NCI-H226 (cell line): ENCODE measurements at regions not wholly inside any gene's neighbourhood (a gene's known extent, or its start where the extent isn't known, plus 50 kb on each side); places are given as distances from the start of the nearest gene placed in this dataset.
A peak's percentile ranks its signal among the peaks of the same experiment; 100 is the strongest.
"Not testable (repeated sequence)": the region's sequence is repeated elsewhere in the genome, so short reads cannot be mapped to it uniquely, and the experiment has no call there.

Source experiments
- DNase-seq: peaks from one replicate; pipeline ENCODE4 v3.0.0-alpha.2; 2015

GRCh38 chr12:25800101-25800500 is 158.4 kb upstream of the RASSF8 start:
- DNase-seq: no peak

DNA sequence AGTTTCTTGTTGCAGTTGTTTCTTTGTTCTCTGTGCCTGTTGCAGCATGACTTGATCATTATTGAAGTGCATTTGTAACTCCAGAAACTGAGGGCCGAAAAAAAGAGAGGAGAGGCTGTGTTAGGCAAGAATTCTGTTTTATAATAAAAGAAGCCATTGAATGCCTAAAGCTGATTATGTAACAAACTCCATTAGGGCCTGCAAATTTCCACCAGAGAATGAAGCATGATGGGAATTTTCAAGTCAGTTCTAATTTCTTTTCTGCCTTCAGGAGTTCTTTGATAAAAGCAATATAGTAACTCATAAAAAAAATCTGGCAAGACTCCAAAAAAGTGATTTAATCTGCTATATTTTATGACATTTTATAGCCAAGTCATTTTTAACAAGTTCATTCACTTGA is 156.7 kb upstream of the RASSF8 start:
- DNase-seq: no peak

DNA sequence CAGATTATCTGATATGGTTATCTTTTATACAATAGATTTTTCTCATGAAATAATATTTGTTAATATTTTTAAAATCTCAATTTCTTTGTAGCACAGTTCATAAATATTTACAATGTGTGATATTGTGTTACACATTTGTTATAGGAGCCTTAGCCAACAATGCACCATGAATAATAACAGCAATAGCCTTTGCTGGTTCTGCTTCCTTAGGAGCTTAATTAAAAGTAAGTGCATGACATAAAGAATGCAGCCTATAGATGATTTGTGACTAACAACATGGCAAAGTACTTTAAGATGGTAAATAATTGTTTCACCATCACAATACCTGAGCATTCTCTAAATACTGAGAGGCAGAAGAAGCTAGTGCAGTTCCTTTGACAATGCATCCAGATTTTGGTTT is 156.3 kb upstream of the RASSF8 start:
- DNase-seq: no peak

GRCh38 chr12:25803029-25803664 is 155.3 kb upstream of the RASSF8 start:
- not testable (repeated sequence) for DNase-seq

GRCh38 chr12:25804286-25804685 is 154.2 kb upstream of the RASSF8 start:
- not testable (repeated sequence) for DNase-seq

DNA sequence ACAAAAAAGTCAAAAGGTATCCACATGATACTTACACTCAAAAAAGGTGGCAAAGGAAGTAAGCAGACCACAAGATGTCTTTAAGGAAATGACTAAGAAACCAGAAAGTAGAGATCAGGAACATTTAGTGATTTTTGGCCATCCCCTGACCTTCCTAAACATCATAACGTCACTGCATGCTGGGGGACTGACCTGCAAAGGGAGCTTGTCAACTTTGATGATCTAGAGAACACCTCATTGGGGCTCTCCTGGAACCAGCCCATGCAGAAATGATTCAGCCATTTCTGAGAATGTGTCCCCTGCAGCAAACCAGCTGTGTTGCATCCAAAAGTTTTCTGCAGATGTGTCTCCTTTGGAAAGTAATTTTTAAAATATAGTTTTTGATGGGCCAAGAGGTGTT is 152.2 kb upstream of the RASSF8 start:
- no peak for DNase-seq

GRCh38 chr12:25808604-25809003 is 149.9 kb upstream of the RASSF8 start:
- no peak for DNase-seq

DNA sequence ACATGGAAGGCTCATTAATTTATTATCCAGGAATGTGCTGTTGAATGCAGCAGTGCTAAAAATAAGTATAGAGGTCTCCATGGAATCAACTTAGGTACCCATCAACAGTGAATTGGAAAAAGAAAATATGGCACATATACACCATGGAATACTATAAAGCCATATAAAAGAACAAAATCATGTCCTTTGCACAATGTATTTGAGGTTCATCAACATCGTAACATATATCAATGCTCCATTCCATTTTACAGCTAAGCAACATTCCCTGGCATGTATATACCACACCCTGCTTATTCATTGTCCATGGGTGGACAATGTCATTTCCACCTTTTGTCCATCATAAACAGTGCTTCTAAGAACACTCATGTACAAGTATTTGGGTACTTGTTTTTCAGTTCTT is 147.8 kb upstream of the RASSF8 start:
- no peak for DNase-seq

DNA sequence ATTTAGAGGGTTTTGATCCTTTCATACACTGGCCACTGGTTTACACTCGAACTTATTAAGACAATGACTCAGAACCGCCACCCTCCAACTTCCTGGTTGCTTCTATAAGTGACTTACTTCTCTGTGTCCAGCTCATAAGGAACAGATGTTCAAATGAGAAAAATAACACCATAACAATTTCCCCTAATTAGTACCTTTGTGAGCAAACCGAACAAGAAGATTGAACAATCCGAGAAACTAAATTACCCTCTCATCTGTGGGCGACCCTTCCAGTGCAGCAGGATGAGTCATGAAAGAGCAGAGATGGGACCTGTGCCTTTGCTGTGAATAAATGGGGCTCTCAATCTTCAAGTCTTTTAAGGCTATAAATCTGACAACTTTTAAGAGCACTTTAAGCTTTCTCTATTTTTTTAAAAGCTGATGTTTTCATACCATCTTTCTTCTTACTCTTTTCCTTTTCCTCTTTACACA is 146.8 kb upstream of the RASSF8 start:
- no peak for DNase-seq

DNA sequence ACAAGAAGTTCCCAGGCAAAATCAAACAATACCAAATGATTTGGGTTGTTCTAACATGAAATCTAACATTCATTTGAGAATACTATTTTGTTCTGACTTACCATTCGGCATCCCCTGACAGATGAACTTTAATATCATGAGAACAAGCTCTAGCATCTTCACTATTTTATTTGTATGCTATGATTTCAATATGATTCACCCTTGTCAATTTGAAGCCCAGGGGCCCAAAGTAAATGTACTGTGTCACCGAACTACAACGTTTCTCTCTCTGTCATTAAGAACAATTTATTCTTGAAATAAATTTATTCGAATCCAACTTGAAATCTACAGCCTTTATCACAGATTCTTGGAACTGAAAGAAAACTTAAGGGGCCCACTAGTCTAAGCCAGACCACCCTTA is 146.2 kb upstream of the RASSF8 start:
- no peak for DNase-seq

DNA sequence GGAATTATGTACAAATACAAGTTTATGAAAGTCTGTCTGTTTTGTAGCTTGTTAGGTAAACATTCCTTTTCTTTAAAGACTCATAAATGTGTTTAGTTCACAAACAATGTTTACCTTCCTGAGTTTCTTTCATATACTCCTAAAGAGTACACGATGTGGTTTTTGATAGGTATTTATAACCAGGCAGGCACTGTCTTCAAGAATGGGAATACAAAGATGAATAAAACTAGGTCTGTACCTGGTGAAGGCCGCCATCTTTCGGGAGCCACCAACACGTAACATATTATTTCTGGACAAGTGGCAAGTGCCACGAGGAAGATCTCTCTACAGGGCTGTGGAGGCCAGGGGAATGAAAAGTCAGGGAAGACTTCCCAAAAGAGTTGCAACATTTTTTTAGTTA is 144.6 kb upstream of the RASSF8 start:
- DNase-seq: no peak

DNA sequence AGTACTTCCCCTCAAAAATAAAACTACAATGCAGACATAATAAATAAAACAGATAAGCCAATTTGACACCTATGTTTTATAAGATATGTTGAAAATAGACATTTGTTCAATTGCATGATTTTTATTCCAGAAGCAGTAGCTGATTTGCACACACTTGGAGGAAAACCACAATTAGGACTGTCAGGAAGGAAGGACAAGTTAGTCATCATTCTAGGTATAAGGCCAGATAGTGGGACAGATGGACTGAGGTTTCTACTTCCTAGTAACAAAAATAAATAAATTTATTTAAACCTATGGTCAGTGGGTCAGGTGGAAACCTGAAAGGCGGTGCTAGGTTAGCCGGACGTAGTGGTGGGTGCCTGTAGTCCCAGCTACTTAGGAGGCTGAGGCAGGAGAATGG is 141.8 kb upstream of the RASSF8 start:
- DNase-seq: no peak

- DNase-seq: peak; percentile 28
Measured at GRCh38 chr12:25817166-25817565, 141.3 kb upstream of the RASSF8 start.

- no peak for DNase-seq
Measured at GRCh38 chr12:25818596-25819390, 139.7 kb upstream of the RASSF8 start.

- DNase-seq: no peak
Measured at GRCh38 chr12:25819691-25820090, 138.8 kb upstream of the RASSF8 start.

DNA sequence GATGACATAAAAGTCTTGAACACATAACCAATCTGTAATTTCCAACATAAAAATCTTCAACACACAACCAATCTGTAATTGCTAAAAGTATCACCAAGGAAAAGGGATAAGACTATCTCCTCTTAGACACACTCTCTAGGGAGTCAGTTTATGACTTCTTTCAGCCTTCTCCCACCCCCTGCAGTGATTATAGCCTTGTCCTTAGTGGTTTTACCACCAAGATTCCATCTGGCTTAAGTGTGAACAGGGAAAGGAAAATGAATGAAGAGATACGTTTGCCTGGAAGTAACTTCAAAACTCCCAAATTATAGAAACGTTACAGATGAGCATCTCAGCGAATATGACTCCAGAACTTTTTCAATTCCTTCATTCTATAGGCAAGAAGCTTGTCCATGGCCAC is 136.2 kb upstream of the RASSF8 start:
- DNase-seq: no peak

DNA sequence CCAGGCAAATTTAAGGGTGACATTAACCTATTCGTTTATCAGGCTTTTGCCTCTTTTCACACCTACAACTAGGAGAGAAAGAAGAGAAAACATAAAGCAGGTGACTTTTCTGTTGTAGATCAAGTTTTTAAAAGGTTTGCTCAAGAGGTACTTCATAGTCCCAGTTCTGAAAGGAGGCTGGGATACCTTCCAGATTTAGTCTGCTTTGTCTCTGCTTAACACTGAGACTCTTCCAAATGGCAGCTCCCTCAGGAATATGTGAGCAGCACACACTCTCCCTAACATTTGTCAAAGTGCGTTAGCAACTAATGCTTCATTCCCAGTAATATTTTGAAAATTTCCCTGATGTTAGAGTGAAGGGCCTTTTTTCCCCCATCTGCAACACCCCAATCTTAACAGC is 133.7 kb upstream of the RASSF8 start:
- DNase-seq: no peak

DNA sequence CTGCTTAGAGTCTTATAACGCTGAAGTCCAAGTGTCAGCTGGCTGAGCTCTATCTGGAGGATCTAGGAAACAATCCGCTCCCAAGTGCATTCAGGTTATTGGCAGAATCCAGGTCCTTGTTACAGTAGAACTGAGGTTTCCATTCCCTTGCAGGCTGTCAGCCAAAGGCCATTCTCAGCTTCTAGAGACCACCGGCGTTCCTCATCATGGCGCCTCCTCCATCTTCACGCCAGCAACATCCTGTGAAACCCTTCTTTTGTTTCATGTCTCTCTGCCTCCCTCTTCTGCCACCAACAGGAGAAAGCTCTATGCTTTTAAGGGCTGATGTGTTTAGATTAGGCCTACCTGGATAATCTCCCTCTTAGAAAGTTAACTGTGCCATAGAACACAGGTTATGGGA is 133.0 kb upstream of the RASSF8 start:
- peak; percentile 22 for DNase-seq

GRCh38 chr12:25827141-25827540 is 131.3 kb upstream of the RASSF8 start:
- no peak for DNase-seq

DNA sequence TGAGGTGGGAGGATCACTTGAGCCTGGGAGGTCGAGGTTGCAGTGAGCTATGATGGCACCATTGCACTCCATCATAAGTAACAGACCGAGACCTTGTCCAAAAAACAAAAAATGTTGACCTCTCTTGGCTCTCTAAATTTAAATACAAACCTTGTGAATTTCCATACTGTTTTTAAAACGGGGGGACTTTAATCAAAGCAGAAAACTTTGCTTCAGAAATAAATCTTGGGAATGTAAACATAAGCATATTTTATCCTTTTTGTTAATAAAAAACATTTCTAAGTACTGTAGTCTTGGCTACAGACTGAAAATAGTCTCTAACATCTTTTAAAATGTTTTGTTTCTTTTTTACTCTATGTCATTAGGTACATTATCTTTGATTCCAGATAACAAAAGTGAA is 130.7 kb upstream of the RASSF8 start:
- no peak for DNase-seq

- no peak for DNase-seq
Measured at GRCh38 chr12:25828188-25828587, 130.3 kb upstream of the RASSF8 start.

- DNase-seq: peak; percentile 97
Measured at GRCh38 chr12:25829192-25829591, 129.3 kb upstream of the RASSF8 start.

GRCh38 chr12:25830456-25830855 is 128.0 kb upstream of the RASSF8 start:
- no peak for DNase-seq

DNA sequence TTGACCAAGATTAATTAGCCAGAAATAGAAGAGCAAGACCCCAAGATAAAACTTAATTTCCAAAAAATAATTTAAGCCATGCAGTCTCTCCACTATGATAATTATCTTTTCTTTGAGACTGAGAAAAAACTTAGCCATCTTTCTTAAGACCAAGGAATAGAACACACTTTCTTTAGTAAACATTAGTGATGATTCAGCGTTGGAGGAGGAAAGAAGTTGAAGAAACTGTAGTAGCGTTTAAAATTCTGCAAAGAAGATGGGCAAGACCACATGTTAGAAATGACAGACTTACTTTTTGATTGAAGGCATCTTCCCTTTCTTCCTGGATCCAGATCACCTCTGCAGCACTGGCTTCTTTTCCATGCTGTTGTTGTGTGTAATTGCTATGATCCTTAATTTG is 124.8 kb upstream of the RASSF8 start:
- DNase-seq: no peak

DNA sequence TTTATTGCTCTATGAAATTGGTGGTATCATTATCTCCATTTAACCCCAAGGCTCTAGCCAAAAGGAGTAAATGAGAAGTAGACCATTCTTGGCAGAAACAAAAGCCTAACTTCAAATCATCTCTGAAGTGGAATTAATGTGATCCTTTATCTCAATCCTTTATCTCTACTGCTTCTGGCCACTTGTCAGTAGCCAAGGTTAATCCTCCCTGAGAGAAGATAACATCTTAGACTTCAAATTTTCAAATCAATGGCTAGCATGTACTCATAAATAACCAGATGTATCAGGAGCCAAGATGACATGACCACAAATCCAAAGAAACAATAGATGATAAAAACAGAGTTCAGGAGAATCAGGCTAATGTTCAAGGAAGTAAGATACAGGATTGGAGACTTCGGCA is 123.1 kb upstream of the RASSF8 start:
- no peak for DNase-seq
